ENCODE measurements at regions not wholly inside any gene's neighbourhood (a gene's known extent, or its start where the extent isn't known, plus 50 kb on each side); places are given as distances from the start of the nearest gene placed in this dataset.

GRCh38 chr21:15193937-15194336 is 129.1 kb upstream of the NRIP1 start:
- in situ Hi-C loops (cut with MboI; ENCODE audit: low pct_unique_long_range_greater_than_20kb, low sequenced_read_pairs, unreplicated experiment), result no loop called here

GRCh38 chr21:15195104-15195503 is 130.3 kb upstream of the NRIP1 start:
- DNase-seq (ENCODE audit: low spot score), result no peak
- in situ Hi-C loops (cut with MboI; ENCODE audit: low pct_unique_long_range_greater_than_20kb, low sequenced_read_pairs, unreplicated experiment), result no loop called here
- no peak for TF ChIP-seq CTCF (IDR thresholded peaks at IDR 0.05; ENCODE audit: extremely low read depth, insufficient read depth, missing control alignments)

More at GRCh38 chr21:15193937-15194336, 129.1 kb upstream of the NRIP1 start:
- TF ChIP-seq CTCF (IDR thresholded peaks at IDR 0.05; ENCODE audit: extremely low read depth, insufficient read depth, missing control alignments), result no peak
- no peak for DNase-seq (ENCODE audit: low spot score)

- no peak for TF ChIP-seq CTCF (IDR thresholded peaks at IDR 0.05; ENCODE audit: extremely low read depth, insufficient read depth, missing control alignments)
- in situ Hi-C loops (cut with MboI; ENCODE audit: low pct_unique_long_range_greater_than_20kb, low sequenced_read_pairs, unreplicated experiment), result no loop called here
- DNase-seq (ENCODE audit: low spot score), result no peak
Observed at GRCh38 chr21:15195768-15196167, 131.0 kb upstream of the NRIP1 start.

GRCh38 chr21:15197696-15198095 is 132.9 kb upstream of the NRIP1 start:
- no peak for TF ChIP-seq CTCF (IDR thresholded peaks at IDR 0.05; ENCODE audit: extremely low read depth, insufficient read depth, missing control alignments)
- no peak for DNase-seq (ENCODE audit: low spot score)
- in situ Hi-C loops (cut with MboI; ENCODE audit: low pct_unique_long_range_greater_than_20kb, low sequenced_read_pairs, unreplicated experiment), result no loop called here

- no peak for TF ChIP-seq CTCF (IDR thresholded peaks at IDR 0.05; ENCODE audit: extremely low read depth, insufficient read depth, missing control alignments)
- DNase-seq (ENCODE audit: low spot score), result no peak
- in situ Hi-C loops (cut with MboI; ENCODE audit: low pct_unique_long_range_greater_than_20kb, low sequenced_read_pairs, unreplicated experiment), result no loop called here
Observed at GRCh38 chr21:15199414-15200383, 134.9 kb upstream of the NRIP1 start.

- DNase-seq (ENCODE audit: low spot score), result no peak
- no peak for TF ChIP-seq CTCF (IDR thresholded peaks at IDR 0.05; ENCODE audit: extremely low read depth, insufficient read depth, missing control alignments)
- in situ Hi-C loops (cut with MboI; ENCODE audit: low pct_unique_long_range_greater_than_20kb, low sequenced_read_pairs, unreplicated experiment), result no loop called here
Observed at GRCh38 chr21:15203740-15204139, 138.9 kb upstream of the NRIP1 start.
